DMS79 treated with DMSO at 0.1 percent for 48 hours (cell line): ENCODE measurements at regions not wholly inside any gene's neighbourhood (a gene's known extent, or its start where the extent isn't known, plus 50 kb on each side); places are given as distances from the start of the nearest gene placed in this dataset.

Experiments used
- DNase-seq: peaks from one replicate; lab custom pipeline; 2025; lab: John Stamatoyannopoulos, UW

GRCh38 chr5:99724732-99725290, 796.0 kb upstream of the CHD1 start:
- no peak for DNase-seq

DNA sequence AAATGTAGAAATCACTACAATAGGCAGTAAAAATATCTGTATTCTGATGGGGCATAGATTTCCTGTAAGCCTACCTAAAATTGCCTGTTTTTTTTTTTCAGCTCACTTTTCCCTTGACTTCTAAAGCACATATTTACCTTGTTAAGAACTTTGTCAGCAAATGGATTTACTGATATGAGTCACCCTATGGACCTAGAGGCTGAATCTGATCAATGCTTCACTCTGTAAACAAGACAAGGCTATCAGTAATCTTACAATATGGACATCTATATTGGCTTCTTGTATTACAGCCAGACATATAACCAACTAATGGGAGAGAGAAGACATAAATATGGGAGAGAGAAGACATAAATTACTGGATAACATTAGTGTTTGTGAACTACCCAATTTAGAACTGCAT, 792.7 kb upstream of the CHD1 start:
- no peak for DNase-seq

GRCh38 chr5:99715921-99716320, 787.1 kb upstream of the CHD1 start:
- no peak for DNase-seq

DNA sequence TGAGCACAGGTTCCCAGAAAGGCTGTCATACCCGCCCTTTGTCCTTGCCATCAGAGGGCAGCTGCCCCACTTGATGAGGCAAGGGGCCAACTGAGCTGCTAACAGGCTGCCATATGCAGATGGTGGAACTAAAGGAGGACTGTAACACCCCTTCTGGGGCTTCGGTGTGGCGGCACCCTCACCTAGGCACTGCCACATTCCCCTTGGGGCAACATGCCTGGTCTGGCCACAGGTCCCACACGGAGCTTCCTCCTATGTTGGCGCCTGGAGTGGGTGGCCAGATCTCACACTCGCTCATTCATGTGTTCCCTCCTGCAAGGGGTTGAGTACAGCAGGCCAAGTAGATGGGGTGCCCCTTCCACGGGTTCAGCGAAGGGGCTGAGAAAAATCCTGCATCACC, 777.4 kb upstream of the CHD1 start:
- DNase-seq = no peak

DNA sequence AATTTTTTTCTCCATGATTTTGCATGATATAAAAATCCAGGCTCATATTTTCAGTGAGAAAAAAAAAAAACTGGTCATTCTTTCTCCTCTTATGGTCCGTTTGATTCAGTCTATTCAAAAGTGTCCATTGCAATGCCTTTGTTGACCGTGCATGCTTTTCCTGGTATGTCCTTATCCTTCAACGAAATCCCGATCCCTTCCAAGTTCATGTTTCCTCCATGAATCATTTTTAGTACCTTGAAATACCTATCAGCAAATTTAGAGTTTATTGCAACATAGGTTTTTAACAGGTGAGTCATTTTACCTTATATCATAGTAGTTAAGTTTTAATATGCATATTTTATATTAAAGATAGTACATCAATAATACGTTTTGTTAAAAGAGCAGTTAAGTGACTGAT, 773.8 kb upstream of the CHD1 start:
- DNase-seq = no peak

DNA sequence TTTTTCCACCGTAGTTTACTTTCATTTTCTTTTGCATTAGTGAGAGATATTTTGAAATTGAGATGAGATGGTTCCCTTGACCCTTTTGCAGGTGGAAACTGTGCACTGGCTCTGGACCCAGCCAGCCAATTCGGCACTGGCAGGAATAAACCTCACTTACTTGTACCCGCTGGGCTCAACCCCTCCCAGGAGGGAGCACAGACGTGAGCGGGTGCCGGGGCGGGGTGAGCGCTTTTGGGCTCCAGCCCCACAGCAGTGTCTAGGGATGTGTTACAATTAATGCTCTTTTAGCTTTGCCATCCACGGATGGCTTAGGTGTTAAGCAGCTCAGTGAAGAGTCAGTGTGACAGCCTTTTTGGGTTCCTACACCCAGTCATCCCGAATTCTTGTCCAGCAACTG, 766.1 kb upstream of the CHD1 start:
- DNase-seq = no peak

GRCh38 chr5:99686538-99686937, 757.7 kb upstream of the CHD1 start:
- no peak for DNase-seq

- DNase-seq = no peak
Observed at GRCh38 chr5:99675974-99676373, 747.2 kb upstream of the CHD1 start.

GRCh38 chr5:99674101-99674500, 745.3 kb upstream of the CHD1 start:
- no peak for DNase-seq

DNA sequence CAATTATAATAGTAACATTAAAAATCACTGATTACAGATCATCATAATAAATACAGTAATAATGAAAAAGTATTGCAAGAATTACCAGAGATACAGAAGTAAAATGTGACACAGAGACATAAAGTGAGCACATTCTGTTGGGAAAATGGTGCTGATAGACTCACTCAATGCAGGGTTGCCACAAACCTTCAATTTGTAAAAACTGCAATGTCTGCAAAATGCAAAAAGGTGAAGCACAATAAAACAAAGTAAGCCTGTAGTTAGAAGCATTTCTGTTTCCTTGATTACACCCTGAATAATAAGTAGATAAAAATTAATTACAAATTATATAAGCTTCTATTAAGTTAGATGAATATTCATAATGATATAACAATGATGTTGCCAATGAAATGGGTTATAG, 736.2 kb upstream of the CHD1 start:
- DNase-seq = no peak

- DNase-seq = no peak
Observed at GRCh38 chr5:99651298-99651697, 722.5 kb upstream of the CHD1 start.

DNA sequence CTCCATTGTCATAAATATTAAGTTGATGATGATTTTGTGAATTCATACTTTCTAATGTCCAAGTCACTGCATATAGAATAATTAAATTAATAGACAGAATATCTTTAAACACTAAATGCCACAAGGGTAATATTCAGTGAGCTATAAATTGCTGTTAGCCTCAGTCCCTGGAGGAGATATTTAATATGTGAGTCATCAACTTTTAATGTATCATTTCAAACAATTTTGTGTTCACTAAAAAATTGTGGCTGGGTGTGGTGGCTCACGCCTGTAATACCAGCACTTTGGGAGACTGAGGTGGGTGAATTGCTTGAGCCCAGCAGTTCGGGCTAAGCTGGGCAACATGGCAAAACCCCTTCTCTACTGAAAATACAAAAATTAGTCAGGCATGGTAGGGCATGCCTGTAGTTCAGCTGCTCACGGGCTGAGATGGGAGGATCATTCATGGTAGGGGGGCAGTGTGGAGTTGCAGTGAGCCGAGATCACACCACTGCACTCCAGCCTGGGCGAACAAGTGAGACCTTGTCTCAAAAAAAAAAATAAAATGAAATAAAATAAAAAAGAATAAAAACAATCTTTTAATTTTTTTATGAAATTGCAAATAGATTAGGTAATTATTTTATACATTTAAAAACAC, 717.3 kb upstream of the CHD1 start:
- no peak for DNase-seq

GRCh38 chr5:99644822-99645221, 716.0 kb upstream of the CHD1 start:
- DNase-seq = no peak

DNA sequence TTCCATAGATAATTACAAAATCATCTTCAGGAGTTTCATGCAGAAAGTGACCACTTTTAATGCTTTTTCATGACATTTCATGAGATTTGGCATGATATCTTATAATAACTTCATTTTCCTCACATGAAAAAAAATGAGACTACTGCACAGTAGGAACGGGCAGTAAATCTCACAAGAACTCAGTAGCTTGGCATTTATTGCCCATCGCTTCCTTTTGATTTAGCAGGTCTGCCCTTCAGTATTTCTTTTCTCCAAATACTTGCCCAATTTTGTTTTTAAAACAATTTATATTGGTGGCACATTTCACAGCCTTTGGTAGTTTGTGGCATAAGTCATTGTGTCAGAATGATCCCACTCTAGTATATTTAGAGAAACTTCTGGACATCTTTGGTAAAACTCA, 711.8 kb upstream of the CHD1 start:
- DNase-seq = no peak

- DNase-seq = no peak
Observed at GRCh38 chr5:99639905-99640304, 711.1 kb upstream of the CHD1 start.

GRCh38 chr5:99636663-99637062, 707.9 kb upstream of the CHD1 start:
- no peak for DNase-seq

- no peak for DNase-seq
Observed at GRCh38 chr5:99621772-99622681, 693.2 kb upstream of the CHD1 start.

DNA sequence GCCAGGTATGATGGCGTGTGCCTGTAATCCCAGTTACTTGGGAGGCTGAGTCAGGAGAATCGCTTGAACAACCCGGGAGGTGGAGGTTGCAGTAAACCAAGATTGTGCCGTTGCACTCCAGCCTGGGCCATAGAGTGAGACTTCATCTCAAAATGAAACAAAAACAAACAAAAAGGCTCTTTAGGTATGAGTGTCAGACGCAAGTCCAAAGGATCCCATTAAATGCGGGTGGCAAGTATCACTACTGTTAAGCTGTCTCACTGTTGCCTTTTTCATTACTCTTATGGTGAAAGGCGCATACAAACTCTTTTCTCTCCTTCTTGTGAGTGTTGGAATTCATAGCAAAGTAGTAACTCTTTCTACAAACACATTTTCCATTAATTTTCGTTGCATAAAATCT, 688.5 kb upstream of the CHD1 start:
- no peak for DNase-seq

DNA sequence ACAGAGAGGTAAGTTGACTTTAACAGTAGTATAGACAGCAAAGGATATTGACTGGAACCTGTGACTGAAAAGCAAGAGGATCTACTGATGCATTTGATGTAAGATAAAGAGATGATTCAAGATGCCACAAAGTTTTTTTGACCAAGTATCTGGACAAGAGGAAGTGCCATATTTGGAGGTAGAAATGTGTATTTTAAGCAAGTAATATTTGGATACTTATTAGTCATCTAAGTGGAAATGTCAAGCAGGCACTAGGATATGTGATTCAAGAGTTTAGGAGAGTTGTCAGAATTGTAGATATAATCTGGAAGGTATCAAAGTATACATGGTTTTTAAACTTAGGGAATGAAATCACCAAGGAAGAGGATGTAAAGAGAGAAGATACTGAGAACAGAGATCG, 686.1 kb upstream of the CHD1 start:
- DNase-seq = no peak

- DNase-seq = no peak
Observed at GRCh38 chr5:99607124-99607523, 678.3 kb upstream of the CHD1 start.

DNA sequence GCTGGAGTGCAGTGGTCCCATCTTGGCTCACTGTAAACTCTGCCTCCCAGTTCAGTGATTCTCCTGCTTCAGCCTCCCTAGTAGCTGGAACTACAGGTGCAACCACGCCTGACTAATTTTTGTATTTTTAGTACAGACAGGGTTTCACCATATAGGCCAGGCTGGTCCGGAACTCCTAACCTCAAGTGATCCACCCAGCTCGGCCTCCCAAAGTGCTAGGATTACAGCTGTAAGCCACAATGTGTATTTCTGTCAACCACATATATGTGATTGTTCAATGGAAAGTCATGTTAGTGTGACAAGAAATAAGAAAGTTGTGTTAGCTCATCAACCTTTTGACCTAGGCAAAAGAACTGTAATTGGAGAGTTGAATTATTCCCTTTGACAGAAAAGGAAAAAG, 677.1 kb upstream of the CHD1 start:
- no peak for DNase-seq

DNA sequence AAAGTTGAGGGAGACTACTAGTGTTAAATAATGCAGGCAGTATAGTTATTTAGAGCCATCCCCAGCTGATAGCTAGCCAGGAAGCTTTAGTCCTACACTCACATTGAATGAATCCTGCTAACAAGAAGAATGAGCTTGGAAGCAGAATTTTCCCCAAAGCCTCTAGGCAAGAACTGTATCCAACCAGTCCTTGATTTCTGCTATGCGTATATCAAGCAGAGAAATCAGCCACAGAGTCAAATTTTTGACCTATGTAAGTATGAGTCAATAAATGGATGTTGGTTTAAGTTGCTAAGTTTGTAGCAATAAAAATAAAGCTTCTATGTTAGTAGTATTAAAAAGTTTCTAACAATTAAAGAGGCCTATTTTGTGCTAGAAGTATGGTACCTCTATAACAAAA, 672.1 kb upstream of the CHD1 start:
- no peak for DNase-seq

GRCh38 chr5:99590806-99591205, 662.0 kb upstream of the CHD1 start:
- no peak for DNase-seq
